ENCODE measurements at regions not wholly inside any gene's neighbourhood (a gene's known extent, or its start where the extent isn't known, plus 50 kb on each side); places are given as distances from the start of the nearest gene placed in this dataset.

GRCh38 chr18:45285251-45285650, 330.0 kb upstream of the SLC14A2 start:
- Mint-ChIP-seq H3K4me3 (no peak overlapping the region), H3K27me3 (peaks cover 0 to 14% (median 5%) of the 10 kb centered on the region in 5 donors), H3K27ac (no peak overlapping the region), H3K9me3 (peaks cover 0 to 2% (median 0%) of the 10 kb centered on the region in 9 donors), H3K4me1 (no peaks in the 10 kb centered on the region), H3K36me3 (no peaks in the 10 kb centered on the region)
- DNase-seq (no peak), ATAC-seq (no peak)
- POLR2A ChIA-PET: no interaction called here

GRCh38 chr18:45286431-45286830, 328.8 kb upstream of the SLC14A2 start:
- Mint-ChIP-seq H3K36me3 (no peaks in the 10 kb centered on the region), H3K27ac (no peak overlapping the region), H3K4me3 (no peak overlapping the region), H3K9me3 (peaks cover 0 to 2% (median 0%) of the 10 kb centered on the region in 9 donors), H3K4me1 (no peaks in the 10 kb centered on the region), H3K27me3 (peaks cover 0 to 14% (median 3%) of the 10 kb centered on the region in 5 donors)
- DNase-seq (no peak), ATAC-seq (no peak)
- POLR2A ChIA-PET: no interaction called here

- ATAC-seq (peak in 1 of 2 donors; percentile 18), DNase-seq (no peak)
- H3K27ac Mint-ChIP-seq: no peak overlapping the region
- no peaks in the 10 kb centered on the region for H3K4me1 Mint-ChIP-seq
- no peak overlapping the region for H3K4me3 Mint-ChIP-seq
- H3K36me3 Mint-ChIP-seq: no peaks in the 10 kb centered on the region
- H3K27me3 Mint-ChIP-seq: peaks cover 0 to 14% (median 3%) of the 10 kb centered on the region in 5 donors
- POLR2A ChIA-PET: no interaction called here
- H3K9me3 Mint-ChIP-seq: peaks cover 0 to 2% (median 0%) of the 10 kb centered on the region in 9 donors
These were observed 327.7 kb upstream of the SLC14A2 start for GRCh38 chr18:45287531-45287930.

- H3K9me3 Mint-ChIP-seq: peaks cover 0 to 2% (median 0%) of the 10 kb centered on the region in 9 donors
- peaks cover 0 to 14% (median 2%) of the 10 kb centered on the region in 5 donors for H3K27me3 Mint-ChIP-seq
- no peaks in the 10 kb centered on the region for H3K36me3 Mint-ChIP-seq
- H3K27ac Mint-ChIP-seq: no peak overlapping the region
- no peaks in the 10 kb centered on the region for H3K4me1 Mint-ChIP-seq
- POLR2A ChIA-PET: no interaction called here
- DNase-seq (no peak), ATAC-seq (no peak)
- no peak overlapping the region for H3K4me3 Mint-ChIP-seq
These were observed 324.9 kb upstream of the SLC14A2 start for GRCh38 chr18:45290364-45290763.

GRCh38 chr18:45291621-45292615, 323.4 kb upstream of the SLC14A2 start:
- no peak overlapping the region for H3K27ac Mint-ChIP-seq
- H3K9me3 Mint-ChIP-seq: peaks cover 0 to 2% (median 0%) of the 10 kb centered on the region in 9 donors
- DNase-seq (no peak), ATAC-seq (no peak)
- H3K27me3 Mint-ChIP-seq: peaks cover 0 to 2% (median 1%) of the 10 kb centered on the region in 5 donors
- POLR2A ChIA-PET: no interaction called here
- no peaks in the 10 kb centered on the region for H3K4me1 Mint-ChIP-seq
- no peaks in the 10 kb centered on the region for H3K36me3 Mint-ChIP-seq
- no peak overlapping the region for H3K4me3 Mint-ChIP-seq

GRCh38 chr18:45295388-45295787, 319.9 kb upstream of the SLC14A2 start:
- H3K27ac Mint-ChIP-seq: no peak overlapping the region
- H3K4me1 Mint-ChIP-seq: no peaks in the 10 kb centered on the region
- POLR2A ChIA-PET: no interaction called here
- DNase-seq: no peak
- peaks cover 0 to 2% (median 0%) of the 10 kb centered on the region in 5 donors for H3K27me3 Mint-ChIP-seq
- H3K9me3 Mint-ChIP-seq: peaks cover 0 to 3% (median 0%) of the 10 kb centered on the region in 9 donors
- no peak for ATAC-seq
- H3K4me3 Mint-ChIP-seq: no peak overlapping the region
- H3K36me3 Mint-ChIP-seq: no peaks in the 10 kb centered on the region

GRCh38 chr18:45298986-45299385, 316.3 kb upstream of the SLC14A2 start:
- ATAC-seq (no peak), DNase-seq (no peak)
- no peaks in the 10 kb centered on the region for H3K36me3 Mint-ChIP-seq
- H3K27ac Mint-ChIP-seq: no peak overlapping the region
- POLR2A ChIA-PET: no interaction called here
- no peak overlapping the region for H3K4me3 Mint-ChIP-seq
- H3K4me1 Mint-ChIP-seq: no peaks in the 10 kb centered on the region
- peaks cover 0 to 3% (median 2%) of the 10 kb centered on the region in 5 donors for H3K27me3 Mint-ChIP-seq
- peaks cover 0 to 3% (median 0%) of the 10 kb centered on the region in 9 donors for H3K9me3 Mint-ChIP-seq

GRCh38 chr18:45303026-45303425, 312.2 kb upstream of the SLC14A2 start:
- DNase-seq (no peak), ATAC-seq (no peak)
- no peaks in the 10 kb centered on the region for H3K36me3 Mint-ChIP-seq

GRCh38 chr18:45304558-45304957, 310.7 kb upstream of the SLC14A2 start:
- no peak overlapping the region for H3K27ac Mint-ChIP-seq
- peaks cover 0 to 3% (median 0%) of the 10 kb centered on the region in 9 donors for H3K9me3 Mint-ChIP-seq
- POLR2A ChIA-PET: no interaction called here
- peaks cover 0 to 9% (median 3%) of the 10 kb centered on the region in 5 donors for H3K27me3 Mint-ChIP-seq
- no peak overlapping the region for H3K4me3 Mint-ChIP-seq
- ATAC-seq (no peak), DNase-seq (no peak)
- no peaks in the 10 kb centered on the region for H3K36me3 Mint-ChIP-seq
- H3K4me1 Mint-ChIP-seq: no peaks in the 10 kb centered on the region

More at GRCh38 chr18:45303026-45303425, 312.2 kb upstream of the SLC14A2 start:
- H3K27me3 Mint-ChIP-seq: peaks cover 0 to 4% (median 3%) of the 10 kb centered on the region in 5 donors
- H3K9me3 Mint-ChIP-seq: peaks cover 0 to 3% (median 0%) of the 10 kb centered on the region in 9 donors
- no peak overlapping the region for H3K27ac Mint-ChIP-seq
- H3K4me1 Mint-ChIP-seq: no peaks in the 10 kb centered on the region
- H3K4me3 Mint-ChIP-seq: no peak overlapping the region
- POLR2A ChIA-PET: no interaction called here

- DNase-seq (no peak), ATAC-seq (no peak)
- H3K9me3 Mint-ChIP-seq: peaks cover 0 to 3% (median 0%) of the 10 kb centered on the region in 9 donors
- H3K4me1 Mint-ChIP-seq: no peaks in the 10 kb centered on the region
- H3K27me3 Mint-ChIP-seq: peaks cover 0 to 11% (median 0%) of the 10 kb centered on the region in 5 donors
- no peak overlapping the region for H3K4me3 Mint-ChIP-seq
- POLR2A ChIA-PET: no interaction called here
- H3K27ac Mint-ChIP-seq: no peak overlapping the region
- H3K36me3 Mint-ChIP-seq: no peaks in the 10 kb centered on the region
These were observed 302.6 kb upstream of the SLC14A2 start for GRCh38 chr18:45312555-45313126.

GRCh38 chr18:45316127-45316526, 299.1 kb upstream of the SLC14A2 start:
- no peaks in the 10 kb centered on the region for H3K9me3 Mint-ChIP-seq
- H3K36me3 Mint-ChIP-seq: no peaks in the 10 kb centered on the region
- H3K27ac Mint-ChIP-seq: no peak overlapping the region
- H3K27me3 Mint-ChIP-seq: peaks cover 0 to 11% (median 0%) of the 10 kb centered on the region in 5 donors
- H3K4me3 Mint-ChIP-seq: no peak overlapping the region
- POLR2A ChIA-PET: no interaction called here
- H3K4me1 Mint-ChIP-seq: no peaks in the 10 kb centered on the region
- no peak for ATAC-seq
- no peak for DNase-seq

- POLR2A ChIA-PET: no interaction called here
- H3K9me3 Mint-ChIP-seq: no peaks in the 10 kb centered on the region
- no peaks in the 10 kb centered on the region for H3K36me3 Mint-ChIP-seq
- DNase-seq (no peak), ATAC-seq (no peak)
- H3K27me3 Mint-ChIP-seq: peaks cover 0 to 11% (median 0%) of the 10 kb centered on the region in 5 donors
- no peak overlapping the region for H3K27ac Mint-ChIP-seq
- H3K4me1 Mint-ChIP-seq: no peaks in the 10 kb centered on the region
- H3K4me3 Mint-ChIP-seq: no peak overlapping the region
These were observed 297.2 kb upstream of the SLC14A2 start for GRCh38 chr18:45317948-45318640.

- H3K36me3 Mint-ChIP-seq: no peaks in the 10 kb centered on the region
- no peaks in the 10 kb centered on the region for H3K4me1 Mint-ChIP-seq
- no peak overlapping the region for H3K4me3 Mint-ChIP-seq
- POLR2A ChIA-PET: no interaction called here
- no peak overlapping the region for H3K27ac Mint-ChIP-seq
- H3K27me3 Mint-ChIP-seq: peaks cover 0 to 10% (median 0%) of the 10 kb centered on the region in 5 donors
- no peak for ATAC-seq
- no peak for DNase-seq
- H3K9me3 Mint-ChIP-seq: no peaks in the 10 kb centered on the region
These were observed 294.6 kb upstream of the SLC14A2 start for GRCh38 chr18:45320724-45321123.

Data from naive thymus-derived CD8-positive, alpha-beta T cell (primary cell).